HepG2 (cell line): ENCODE measurements at regions not wholly inside any gene's neighbourhood (a gene's known extent, or its start where the extent isn't known, plus 50 kb on each side); places are given as distances from the start of the nearest gene placed in this dataset.

Experiments
- CEBPB ChIP-seq: IDR thresholded peaks from 2 replicates; pipeline ENCODE4 v1.6.1; 2011; ENCODE audit warnings: low read depth, low read length, improper control_type of control experiment, borderline replicate concordance
- ETV5 ChIP-seq: IDR thresholded peaks from 2 replicates; pipeline ENCODE4 v1.6.1; 2018; ENCODE audit warnings: missing biosample characterization, missing genetic modification reagents, inconsistent platforms, borderline replicate concordance
- HNRNPH1 ChIP-seq: fragments of 200-400 bp; formaldehyde crosslinking; optimal IDR thresholded peaks from 2 replicates; pipeline ENCODE3; 2017; ENCODE audit warnings: mild to moderate bottlenecking, low read depth, low read length
- JUND ChIP-seq: sonication (generic); formaldehyde crosslinking; IDR thresholded peaks from 2 replicates; pipeline ENCODE4 v1.8.0; 2022; ENCODE audit warnings: mild to moderate bottlenecking, missing genetic modification reagents
- KAT2B ChIP-seq: fragments of 150-350 bp; IDR thresholded peaks from 2 replicates; pipeline ENCODE4 v1.6.1; 2014; ENCODE audit warnings: low read depth, low read length, borderline replicate concordance
- MED8 ChIP-seq: sonication (generic); formaldehyde crosslinking; IDR thresholded peaks from 2 replicates; pipeline ENCODE4 v1.8.1; 2023; ENCODE audit warnings: mild to moderate bottlenecking, missing genetic modification reagents; ENCODE audit not compliant: insufficient replicate concordance
- REL ChIP-seq: sonication (generic); formaldehyde crosslinking; conservative IDR thresholded peaks from 2 replicates; pipeline ENCODE4 v1.8.0; 2022; ENCODE audit warnings: mild to moderate bottlenecking, missing genetic modification reagents, moderate library complexity
- ZIK1 ChIP-seq: sonication (generic); formaldehyde crosslinking; IDR thresholded peaks from 2 replicates; pipeline ENCODE4 v1.5.0; 2020; ENCODE audit warnings: mild to moderate bottlenecking, low read depth, missing genetic modification reagents, borderline replicate concordance
- ZNF17 ChIP-seq: sonication (generic); formaldehyde crosslinking; IDR thresholded peaks from 2 replicates; pipeline ENCODE4 v1.5.0; 2020; ENCODE audit warnings: mild to moderate bottlenecking, missing genetic modification reagents
- ZNF292 ChIP-seq: sonication (generic); formaldehyde crosslinking; IDR thresholded peaks from 2 replicates; pipeline ENCODE4 v1.8.1; 2022; ENCODE audit warnings: mild to moderate bottlenecking, low read depth, missing genetic modification reagents, borderline replicate concordance
- ZNF333 ChIP-seq: sonication (generic); formaldehyde crosslinking; IDR thresholded peaks from 2 replicates; pipeline ENCODE4 v1.4.0; 2020; ENCODE audit warnings: mild to moderate bottlenecking, missing genetic modification reagents, borderline replicate concordance
- ZNF33A ChIP-seq: sonication (generic); formaldehyde crosslinking; IDR thresholded peaks from 2 replicates; pipeline ENCODE4 v1.5.1; 2020; ENCODE audit warnings: missing genetic modification reagents, mild to moderate bottlenecking, moderate library complexity, borderline replicate concordance
- ZNF589 ChIP-seq: sonication (generic); formaldehyde crosslinking; conservative IDR thresholded peaks from 2 replicates; pipeline ENCODE4 v1.8.0; 2022; ENCODE audit warnings: mild to moderate bottlenecking, moderate library complexity, missing genetic modification reagents
- ZNF878 ChIP-seq: sonication (generic); formaldehyde crosslinking; IDR thresholded peaks from 2 replicates; pipeline ENCODE4 v1.8.1; 2023; ENCODE audit warnings: mild to moderate bottlenecking, missing genetic modification reagents, moderate library complexity
- TF ChIP-seq, protein P1 (sequence below): sonication (generic); formaldehyde crosslinking; IDR thresholded peaks from 2 replicates; pipeline ENCODE4 v1.4.0; 2020; ENCODE audit warnings: missing genetic modification reagents, borderline replicate concordance
- TF ChIP-seq, protein P2 (sequence below): IDR thresholded peaks from 2 replicates; pipeline ENCODE4 v1.6.1; 2018; ENCODE audit warnings: missing genetic modification reagents, mild to moderate bottlenecking, missing compliant biosample characterization
- TF ChIP-seq, protein P3 (sequence below): sonication (generic); formaldehyde crosslinking; IDR thresholded peaks from 2 replicates; pipeline ENCODE4 v1.5.1; 2020; ENCODE audit warnings: missing genetic modification reagents, mild to moderate bottlenecking, borderline replicate concordance
- TF ChIP-seq, protein P4 (sequence below): sonication (generic); formaldehyde crosslinking; conservative IDR thresholded peaks from 2 replicates; pipeline ENCODE4 v1.8.0; 2022; ENCODE audit warnings: low read depth, missing genetic modification reagents
- TF ChIP-seq, protein P5 (sequence below): sonication (generic); formaldehyde crosslinking; IDR thresholded peaks from 2 replicates; pipeline ENCODE4 v1.8.1; 2022; ENCODE audit warnings: mild to moderate bottlenecking, missing genetic modification reagents

DNA sequence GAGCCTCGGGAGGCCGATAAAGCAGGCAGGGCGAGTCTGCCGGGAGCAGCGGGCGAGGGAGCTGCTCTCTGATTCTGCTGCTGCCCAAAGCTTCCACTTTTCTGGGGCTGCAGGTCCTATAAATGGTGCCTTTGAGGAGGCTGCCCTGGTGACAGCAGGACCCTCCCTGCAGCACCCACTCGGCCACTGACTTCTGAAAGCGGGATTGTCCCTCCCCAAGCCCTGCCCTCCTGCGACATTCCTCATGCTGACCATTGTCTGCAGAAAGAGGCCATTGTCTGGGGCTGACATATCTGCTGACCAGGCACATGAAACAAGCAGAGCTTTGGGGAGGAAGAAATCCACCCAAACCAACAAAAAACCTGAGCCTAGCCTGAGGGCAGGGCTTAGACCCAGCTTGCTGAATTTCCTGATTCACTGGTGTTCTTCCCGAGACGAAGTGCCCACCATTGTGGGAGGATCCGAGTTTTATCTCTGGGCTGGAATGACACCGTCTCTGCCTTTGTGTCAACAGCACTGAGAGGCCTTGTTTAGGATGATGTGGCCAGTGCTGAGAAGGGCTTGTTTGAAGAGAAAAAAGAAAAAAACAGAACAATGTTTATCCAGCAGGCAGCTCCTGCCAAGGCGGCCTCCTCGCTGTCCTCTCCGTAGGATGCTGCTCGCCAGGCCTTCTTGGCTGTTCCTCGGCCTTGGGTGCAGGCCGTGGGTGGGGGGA is 129.7 kb downstream of the MYCN start (continued):
- TF ChIP-seq, protein P1, sequence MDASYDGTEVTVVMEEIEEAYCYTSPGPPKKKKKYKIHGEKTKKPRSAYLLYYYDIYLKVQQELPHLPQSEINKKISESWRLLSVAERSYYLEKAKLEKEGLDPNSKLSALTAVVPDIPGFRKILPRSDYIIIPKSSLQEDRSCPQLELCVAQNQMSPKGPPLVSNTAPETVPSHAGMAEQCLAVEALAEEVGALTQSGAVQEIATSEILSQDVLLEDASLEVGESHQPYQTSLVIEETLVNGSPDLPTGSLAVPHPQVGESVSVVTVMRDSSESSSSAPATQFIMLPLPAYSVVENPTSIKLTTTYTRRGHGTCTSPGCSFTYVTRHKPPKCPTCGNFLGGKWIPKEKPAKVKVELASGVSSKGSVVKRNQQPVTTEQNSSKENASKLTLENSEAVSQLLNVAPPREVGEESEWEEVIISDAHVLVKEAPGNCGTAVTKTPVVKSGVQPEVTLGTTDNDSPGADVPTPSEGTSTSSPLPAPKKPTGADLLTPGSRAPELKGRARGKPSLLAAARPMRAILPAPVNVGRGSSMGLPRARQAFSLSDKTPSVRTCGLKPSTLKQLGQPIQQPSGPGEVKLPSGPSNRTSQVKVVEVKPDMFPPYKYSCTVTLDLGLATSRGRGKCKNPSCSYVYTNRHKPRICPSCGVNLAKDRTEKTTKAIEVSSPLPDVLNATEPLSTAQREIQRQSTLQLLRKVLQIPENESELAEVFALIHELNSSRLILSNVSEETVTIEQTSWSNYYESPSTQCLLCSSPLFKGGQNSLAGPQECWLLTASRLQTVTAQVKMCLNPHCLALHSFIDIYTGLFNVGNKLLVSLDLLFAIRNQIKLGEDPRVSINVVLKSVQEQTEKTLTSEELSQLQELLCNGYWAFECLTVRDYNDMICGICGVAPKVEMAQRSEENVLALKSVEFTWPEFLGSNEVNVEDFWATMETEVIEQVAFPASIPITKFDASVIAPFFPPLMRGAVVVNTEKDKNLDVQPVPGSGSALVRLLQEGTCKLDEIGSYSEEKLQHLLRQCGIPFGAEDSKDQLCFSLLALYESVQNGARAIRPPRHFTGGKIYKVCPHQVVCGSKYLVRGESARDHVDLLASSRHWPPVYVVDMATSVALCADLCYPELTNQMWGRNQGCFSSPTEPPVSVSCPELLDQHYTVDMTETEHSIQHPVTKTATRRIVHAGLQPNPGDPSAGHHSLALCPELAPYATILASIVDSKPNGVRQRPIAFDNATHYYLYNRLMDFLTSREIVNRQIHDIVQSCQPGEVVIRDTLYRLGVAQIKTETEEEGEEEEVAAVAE (CRISPR knock-in tag) = no peak
- TF ChIP-seq JUND (CRISPR knock-in tag) (no peak), KAT2B (no peak), ZNF33A (CRISPR knock-in tag) (no peak), ZNF17 (no peak), MED8 (CRISPR knock-in tag) (no peak), ZNF333 (CRISPR knock-in tag) (no peak), ZNF878 (CRISPR knock-in tag) (no peak; the same call in 1 of the 2 replicates), CEBPB (no peak), ZNF292 (CRISPR knock-in tag) (peak; percentile 30; the same call in 1 of the 2 replicates), ETV5 (CRISPR knock-in tag) (no peak), REL (CRISPR knock-in tag) (no peak), ZNF589 (CRISPR knock-in tag) (no peak), ZIK1 (CRISPR knock-in tag) (no peak), HNRNPH1 (no peak)
- TF ChIP-seq, protein P2, sequence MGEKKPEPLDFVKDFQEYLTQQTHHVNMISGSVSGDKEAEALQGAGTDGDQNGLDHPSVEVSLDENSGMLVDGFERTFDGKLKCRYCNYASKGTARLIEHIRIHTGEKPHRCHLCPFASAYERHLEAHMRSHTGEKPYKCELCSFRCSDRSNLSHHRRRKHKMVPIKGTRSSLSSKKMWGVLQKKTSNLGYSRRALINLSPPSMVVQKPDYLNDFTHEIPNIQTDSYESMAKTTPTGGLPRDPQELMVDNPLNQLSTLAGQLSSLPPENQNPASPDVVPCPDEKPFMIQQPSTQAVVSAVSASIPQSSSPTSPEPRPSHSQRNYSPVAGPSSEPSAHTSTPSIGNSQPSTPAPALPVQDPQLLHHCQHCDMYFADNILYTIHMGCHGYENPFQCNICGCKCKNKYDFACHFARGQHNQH = peak; percentile 49
- TF ChIP-seq, protein P3, sequence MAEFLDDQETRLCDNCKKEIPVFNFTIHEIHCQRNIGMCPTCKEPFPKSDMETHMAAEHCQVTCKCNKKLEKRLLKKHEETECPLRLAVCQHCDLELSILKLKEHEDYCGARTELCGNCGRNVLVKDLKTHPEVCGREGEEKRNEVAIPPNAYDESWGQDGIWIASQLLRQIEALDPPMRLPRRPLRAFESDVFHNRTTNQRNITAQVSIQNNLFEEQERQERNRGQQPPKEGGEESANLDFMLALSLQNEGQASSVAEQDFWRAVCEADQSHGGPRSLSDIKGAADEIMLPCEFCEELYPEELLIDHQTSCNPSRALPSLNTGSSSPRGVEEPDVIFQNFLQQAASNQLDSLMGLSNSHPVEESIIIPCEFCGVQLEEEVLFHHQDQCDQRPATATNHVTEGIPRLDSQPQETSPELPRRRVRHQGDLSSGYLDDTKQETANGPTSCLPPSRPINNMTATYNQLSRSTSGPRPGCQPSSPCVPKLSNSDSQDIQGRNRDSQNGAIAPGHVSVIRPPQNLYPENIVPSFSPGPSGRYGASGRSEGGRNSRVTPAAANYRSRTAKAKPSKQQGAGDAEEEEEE = no peak
- TF ChIP-seq, protein P4, sequence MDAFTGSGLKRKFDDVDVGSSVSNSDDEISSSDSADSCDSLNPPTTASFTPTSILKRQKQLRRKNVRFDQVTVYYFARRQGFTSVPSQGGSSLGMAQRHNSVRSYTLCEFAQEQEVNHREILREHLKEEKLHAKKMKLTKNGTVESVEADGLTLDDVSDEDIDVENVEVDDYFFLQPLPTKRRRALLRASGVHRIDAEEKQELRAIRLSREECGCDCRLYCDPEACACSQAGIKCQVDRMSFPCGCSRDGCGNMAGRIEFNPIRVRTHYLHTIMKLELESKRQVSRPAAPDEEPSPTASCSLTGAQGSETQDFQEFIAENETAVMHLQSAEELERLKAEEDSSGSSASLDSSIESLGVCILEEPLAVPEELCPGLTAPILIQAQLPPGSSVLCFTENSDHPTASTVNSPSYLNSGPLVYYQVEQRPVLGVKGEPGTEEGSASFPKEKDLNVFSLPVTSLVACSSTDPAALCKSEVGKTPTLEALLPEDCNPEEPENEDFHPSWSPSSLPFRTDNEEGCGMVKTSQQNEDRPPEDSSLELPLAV = no peak
- TF ChIP-seq, protein P5, sequence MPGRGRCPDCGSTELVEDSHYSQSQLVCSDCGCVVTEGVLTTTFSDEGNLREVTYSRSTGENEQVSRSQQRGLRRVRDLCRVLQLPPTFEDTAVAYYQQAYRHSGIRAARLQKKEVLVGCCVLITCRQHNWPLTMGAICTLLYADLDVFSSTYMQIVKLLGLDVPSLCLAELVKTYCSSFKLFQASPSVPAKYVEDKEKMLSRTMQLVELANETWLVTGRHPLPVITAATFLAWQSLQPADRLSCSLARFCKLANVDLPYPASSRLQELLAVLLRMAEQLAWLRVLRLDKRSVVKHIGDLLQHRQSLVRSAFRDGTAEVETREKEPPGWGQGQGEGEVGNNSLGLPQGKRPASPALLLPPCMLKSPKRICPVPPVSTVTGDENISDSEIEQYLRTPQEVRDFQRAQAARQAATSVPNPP (CRISPR knock-in tag) = no peak
